Large intestine (tissue), 3 donors: ENCODE measurements at regions not wholly inside any gene's neighbourhood (a gene's known extent, or its start where the extent isn't known, plus 50 kb on each side); places are given as distances from the start of the nearest gene placed in this dataset.

Source experiments
- DNase-seq, 2 donors: peaks; one replicate each; pipeline versions ENCODE4 v3.0.0 to v3.0.0-alpha.2; 2013
- H3K27ac ChIP-seq: one replicate; pipeline ENCODE4 v1.5.1; 2013; ENCODE audit warnings: low read length
- H3K27me3 ChIP-seq: 2 replicates; pipeline ENCODE4 v1.6.1; 2013; ENCODE audit warnings: low read length; ENCODE audit not compliant: control insufficient read depth, insufficient read depth
- H3K36me3 ChIP-seq: 2 replicates; pipeline ENCODE4 v1.6.1; 2013; ENCODE audit warnings: low read length; ENCODE audit not compliant: control insufficient read depth, insufficient read depth
- H3K4me1 ChIP-seq: one replicate; pipeline ENCODE4 v1.6.1; 2013; ENCODE audit warnings: low read length; ENCODE audit not compliant: control insufficient read depth, insufficient read depth
- H3K4me3 ChIP-seq: one replicate; pipeline ENCODE4 v1.5.1; 2013; ENCODE audit warnings: low read length
- H3K9me3 ChIP-seq: one replicate; pipeline ENCODE4 v1.6.1; 2013; ENCODE audit warnings: mild to moderate bottlenecking, low read depth, low read length, moderate library complexity; ENCODE audit not compliant: control insufficient read depth
- WGBS: methylation state at CpG from one replicate; pipeline ENCODE4 v1.1.5; 2013; ENCODE audit warnings: low lambda C conversion rate; ENCODE audit not compliant: insufficient coverage; 5-methylcytosine and 5-hydroxymethylcytosine counted together

GRCh38 chr7:84294847-84295455, 100.4 kb upstream of the SEMA3A start:
- no peak for DNase-seq
- Histone ChIP-seq H3K36me3 (no peaks in the 10 kb centered on the region), H3K9me3 (no peaks in the 10 kb centered on the region), H3K27me3 (no peaks in the 10 kb centered on the region), H3K4me1 (no peaks in the 10 kb centered on the region), H3K4me3 (no peak overlapping the region), H3K27ac (no peak overlapping the region)
- no CpG with 5 or more reads among the region's 1 CpG for WGBS

GRCh38 chr7:84294391-84294790, 99.8 kb upstream of the SEMA3A start:
- Histone ChIP-seq H3K4me3 (no peak overlapping the region), H3K27ac (no peak overlapping the region), H3K9me3 (no peaks in the 10 kb centered on the region), H3K4me1 (no peaks in the 10 kb centered on the region), H3K36me3 (no peaks in the 10 kb centered on the region), H3K27me3 (no peaks in the 10 kb centered on the region)
- 100% methylated on average over 1 of the region's 2 CpGs for WGBS
- no peak for DNase-seq

- no peaks in the 10 kb centered on the region for H3K9me3 ChIP-seq
- no peaks in the 10 kb centered on the region for H3K4me1 ChIP-seq
- 57% methylated on average over 1 of the region's 2 CpGs for WGBS
- no peaks in the 10 kb centered on the region for H3K36me3 ChIP-seq
- H3K27me3 ChIP-seq = no peaks in the 10 kb centered on the region
- H3K27ac ChIP-seq = no peak overlapping the region
- no peak for DNase-seq
- H3K4me3 ChIP-seq = no peak overlapping the region
Measured at GRCh38 chr7:84291756-84292155, 97.2 kb upstream of the SEMA3A start.

GRCh38 chr7:84283798-84284197, 89.2 kb upstream of the SEMA3A start:
- peaks cover 3% of the 10 kb centered on the region for H3K9me3 ChIP-seq
- WGBS = 89% methylated on average over 1 of the region's 2 CpGs
- no peak for DNase-seq
- H3K27ac ChIP-seq = no peak overlapping the region
- peaks cover 3% of the 10 kb centered on the region for H3K4me1 ChIP-seq
- H3K27me3 ChIP-seq = no peaks in the 10 kb centered on the region
- H3K4me3 ChIP-seq = no peak overlapping the region
- no peaks in the 10 kb centered on the region for H3K36me3 ChIP-seq

- peak; percentile 14 to 64 for DNase-seq
- Histone ChIP-seq H3K4me3 (no peak overlapping the region), H3K27me3 (no peaks in the 10 kb centered on the region), H3K4me1 (peaks cover 6% of the 10 kb centered on the region), H3K9me3 (peaks cover 13% of the 10 kb centered on the region), H3K36me3 (no peaks in the 10 kb centered on the region), H3K27ac (peak overlapping the region; percentile 38)
Measured at GRCh38 chr7:84281518-84281917, 86.9 kb upstream of the SEMA3A start.

GRCh38 chr7:84277628-84278224, 83.1 kb upstream of the SEMA3A start:
- no peak overlapping the region for H3K4me3 ChIP-seq
- DNase-seq = peak in 1 of 2 donors; percentile 13
- WGBS = no CpG with 5 or more reads among the region's 2 CpGs
- H3K36me3 ChIP-seq = no peaks in the 10 kb centered on the region
- H3K27me3 ChIP-seq = no peaks in the 10 kb centered on the region
- peaks cover 6% of the 10 kb centered on the region for H3K4me1 ChIP-seq
- H3K9me3 ChIP-seq = peaks cover 13% of the 10 kb centered on the region
- no peak overlapping the region for H3K27ac ChIP-seq

GRCh38 chr7:84274029-84274638, 79.5 kb upstream of the SEMA3A start:
- DNase-seq = no peak
- peaks cover 10% of the 10 kb centered on the region for H3K9me3 ChIP-seq
- no peaks in the 10 kb centered on the region for H3K27me3 ChIP-seq
- H3K27ac ChIP-seq = no peak overlapping the region
- H3K36me3 ChIP-seq = no peaks in the 10 kb centered on the region
- no CpG with 5 or more reads among the region's 3 CpGs for WGBS
- no peak overlapping the region for H3K4me3 ChIP-seq
- H3K4me1 ChIP-seq = peaks cover 3% of the 10 kb centered on the region

- no peaks in the 10 kb centered on the region for H3K9me3 ChIP-seq
- H3K36me3 ChIP-seq = no peaks in the 10 kb centered on the region
- H3K27me3 ChIP-seq = no peaks in the 10 kb centered on the region
- no peak for DNase-seq
- no peaks in the 10 kb centered on the region for H3K4me1 ChIP-seq
- no peak overlapping the region for H3K27ac ChIP-seq
- no peak overlapping the region for H3K4me3 ChIP-seq
- WGBS = no CpG with 5 or more reads among the region's 1 CpG
Measured at GRCh38 chr7:84271543-84271942, 77.0 kb upstream of the SEMA3A start.

- no peak overlapping the region for H3K4me3 ChIP-seq
- H3K27me3 ChIP-seq = no peaks in the 10 kb centered on the region
- no peaks in the 10 kb centered on the region for H3K9me3 ChIP-seq
- DNase-seq = no peak
- H3K36me3 ChIP-seq = no peaks in the 10 kb centered on the region
- H3K4me1 ChIP-seq = no peaks in the 10 kb centered on the region
- WGBS = no CpG with 5 or more reads among the region's 2 CpGs
- H3K27ac ChIP-seq = no peak overlapping the region
Measured at GRCh38 chr7:84264396-84264795, 69.8 kb upstream of the SEMA3A start.

- Histone ChIP-seq H3K27me3 (no peaks in the 10 kb centered on the region), H3K36me3 (no peaks in the 10 kb centered on the region), H3K4me3 (no peak overlapping the region), H3K27ac (no peak overlapping the region), H3K9me3 (no peaks in the 10 kb centered on the region), H3K4me1 (no peaks in the 10 kb centered on the region)
- no peak for DNase-seq
- whole genome bisulfite sequencing = no CpG with 5 or more reads among the region's 2 CpGs
Measured at GRCh38 chr7:84263106-84263505, 68.5 kb upstream of the SEMA3A start.

GRCh38 chr7:84261509-84261908, 66.9 kb upstream of the SEMA3A start:
- Histone ChIP-seq H3K4me1 (no peaks in the 10 kb centered on the region), H3K27ac (no peak overlapping the region), H3K36me3 (no peaks in the 10 kb centered on the region), H3K4me3 (no peak overlapping the region), H3K27me3 (no peaks in the 10 kb centered on the region), H3K9me3 (no peaks in the 10 kb centered on the region)
- DNase-seq = no peak
- no CpG with 5 or more reads among the region's 4 CpGs for WGBS
